ENCODE measurements at regions not wholly inside any gene's neighbourhood (a gene's known extent, or its start where the extent isn't known, plus 50 kb on each side); places are given as distances from the start of the nearest gene placed in this dataset.

DNA sequence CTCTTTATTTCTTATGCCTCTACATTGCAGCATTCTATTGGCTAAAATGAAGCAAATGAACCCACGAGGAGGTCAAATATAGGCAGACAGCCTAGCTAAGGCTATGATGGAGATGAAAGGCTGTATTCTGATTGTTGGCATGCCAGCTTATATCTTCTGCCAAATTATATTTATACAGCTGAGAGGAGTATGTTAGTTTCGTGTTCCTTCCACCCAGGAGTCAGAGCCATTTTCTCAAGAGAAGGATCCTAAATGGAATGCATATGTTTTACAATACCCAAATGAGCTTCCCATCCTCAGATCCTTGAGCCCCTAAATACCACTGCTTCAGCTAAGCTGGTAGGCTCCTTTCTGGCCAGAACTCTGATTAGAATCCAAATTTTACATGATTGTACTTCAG is 178.4 kb upstream of the HDDC2 start:
- TF ChIP-seq CTCF (IDR thresholded peaks at IDR 0.05) (no peak), REST (IDR thresholded peaks at IDR 0.05; ENCODE audit: insufficient read depth in 1 of 2, low read depth in 2 of 2, low read length in 1 of 2) (no peak), POLR2AphosphoS5 (IDR thresholded peaks at IDR 0.05; ENCODE audit: low read depth, low read length) (no peak), SIN3A (IDR thresholded peaks at IDR 0.05; ENCODE audit: borderline replicate concordance, insufficient read depth, low read depth, low read length) (no peak), TCF7L2 (IDR thresholded peaks at IDR 0.05; ENCODE audit: low read depth, low read length) (no peak)
